ENCODE measurements at regions not wholly inside any gene's neighbourhood (a gene's known extent, or its start where the extent isn't known, plus 50 kb on each side); places are given as distances from the start of the nearest gene placed in this dataset.

DNA sequence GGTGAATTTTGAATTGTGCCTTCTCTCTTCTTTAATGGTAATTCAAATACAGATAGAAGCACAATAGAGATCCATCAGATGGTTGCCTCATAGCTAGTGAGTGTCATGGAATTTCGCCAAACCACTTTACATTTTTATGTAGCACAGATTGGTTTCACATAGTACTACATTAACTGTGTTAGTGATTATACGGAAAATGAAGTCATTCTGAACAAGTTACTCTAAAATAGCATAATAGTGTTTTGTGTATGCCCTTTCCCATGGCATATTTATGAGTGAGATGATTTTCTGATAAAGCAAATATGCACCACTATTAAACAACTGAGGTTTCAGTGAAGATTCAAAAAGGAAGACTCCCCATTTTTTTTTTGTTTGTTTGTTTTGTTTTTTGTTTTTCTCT lies 1623.5 kb downstream of the PCDH9 start:
- no peak for TF ChIP-seq SIN3A (IDR thresholded peaks at IDR 0.05; ENCODE audit: low read depth, low read length)
- TF ChIP-seq ZSCAN29 (IDR thresholded peaks at IDR 0.05), result no peak
- TF ChIP-seq, protein P1, sequence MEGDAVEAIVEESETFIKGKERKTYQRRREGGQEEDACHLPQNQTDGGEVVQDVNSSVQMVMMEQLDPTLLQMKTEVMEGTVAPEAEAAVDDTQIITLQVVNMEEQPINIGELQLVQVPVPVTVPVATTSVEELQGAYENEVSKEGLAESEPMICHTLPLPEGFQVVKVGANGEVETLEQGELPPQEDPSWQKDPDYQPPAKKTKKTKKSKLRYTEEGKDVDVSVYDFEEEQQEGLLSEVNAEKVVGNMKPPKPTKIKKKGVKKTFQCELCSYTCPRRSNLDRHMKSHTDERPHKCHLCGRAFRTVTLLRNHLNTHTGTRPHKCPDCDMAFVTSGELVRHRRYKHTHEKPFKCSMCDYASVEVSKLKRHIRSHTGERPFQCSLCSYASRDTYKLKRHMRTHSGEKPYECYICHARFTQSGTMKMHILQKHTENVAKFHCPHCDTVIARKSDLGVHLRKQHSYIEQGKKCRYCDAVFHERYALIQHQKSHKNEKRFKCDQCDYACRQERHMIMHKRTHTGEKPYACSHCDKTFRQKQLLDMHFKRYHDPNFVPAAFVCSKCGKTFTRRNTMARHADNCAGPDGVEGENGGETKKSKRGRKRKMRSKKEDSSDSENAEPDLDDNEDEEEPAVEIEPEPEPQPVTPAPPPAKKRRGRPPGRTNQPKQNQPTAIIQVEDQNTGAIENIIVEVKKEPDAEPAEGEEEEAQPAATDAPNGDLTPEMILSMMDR (IDR thresholded peaks at IDR 0.05 in 2 of 3, conservative IDR thresholded peaks at IDR 0.05 in 1 of 3; ENCODE audit: control insufficient read depth in 2 of 3, extremely low read depth in 1 of 3, insufficient read depth in 1 of 3, low read depth in 3 of 3, low read length in 3 of 3), result no peak
- TF ChIP-seq EZH2 (IDR thresholded peaks at IDR 0.05; ENCODE audit: borderline replicate concordance, control insufficient read depth, low read depth, low read length), result no peak
- no peak for TF ChIP-seq PAX8 (IDR thresholded peaks at IDR 0.05)
- no peak for TF ChIP-seq EGR1 (IDR thresholded peaks at IDR 0.05; ENCODE audit: borderline replicate concordance in 1 of 2, low read depth in 2 of 2, low read length in 2 of 2)
